ENCODE measurements at regions not wholly inside any gene's neighbourhood (a gene's known extent, or its start where the extent isn't known, plus 50 kb on each side); places are given as distances from the start of the nearest gene placed in this dataset.

- Histone ChIP-seq H3K4me3 (no peak overlapping the region), H3K27me3 (no peaks in the 10 kb centered on the region), H3K4me1 (peaks cover 0 to 18% (median 5%) of the 10 kb centered on the region in 10 experiments; a peak in 4 of 20 replicates), H3K36me3 (no peaks in the 10 kb centered on the region), H3K9ac (no peak overlapping the region), H4K20me1 (no peaks in the 10 kb centered on the region), H3K9me3 (replicated peaks in 1 of 11) (peaks cover 0 to 8% (median 5%) of the 10 kb centered on the region in 11 experiments; a peak in 8 of 22 replicates), H3K27ac (no peak overlapping the region), H3K4me2 (no peak overlapping the region)
- no peak for TF ChIP-seq Cebpa-rat (IDR thresholded peaks at IDR 0.05)
These were observed 678.5 kb upstream of the PCDH20 start for GRCh38 chr13:62093984-62094780.

- no peaks in the 10 kb centered on the region for H3K36me3 ChIP-seq
- H3K4me1 ChIP-seq: peaks cover 4 to 18% (median 7%) of the 10 kb centered on the region in 10 experiments; a peak in 11 of 20 replicates
- H3K9me3 ChIP-seq (replicated peaks in 1 of 11): peaks cover 0 to 8% (median 5%) of the 10 kb centered on the region in 11 experiments; a peak in 8 of 22 replicates
- no peak overlapping the region for H3K27ac ChIP-seq
- no peak overlapping the region for H3K4me3 ChIP-seq
- no peaks in the 10 kb centered on the region for H3K27me3 ChIP-seq
- H3K4me2 ChIP-seq: peak overlapping the region in 1 of 11 experiments; percentile 29; a peak in 2 of 22 replicates
- no peak for TF ChIP-seq Cebpa-rat (IDR thresholded peaks at IDR 0.05)
- H3K9ac ChIP-seq: no peak overlapping the region
- H4K20me1 ChIP-seq: no peaks in the 10 kb centered on the region
These were observed 677.3 kb upstream of the PCDH20 start for GRCh38 chr13:62092949-62093348.

- H3K4me3 ChIP-seq: no peak overlapping the region
- no peaks in the 10 kb centered on the region for H4K20me1 ChIP-seq
- peaks cover 4 to 18% (median 7%) of the 10 kb centered on the region in 10 experiments; a peak in 11 of 20 replicates for H3K4me1 ChIP-seq
- peak overlapping the region in 1 of 11 experiments; percentile 29; a peak in 2 of 22 replicates for H3K4me2 ChIP-seq
- no peak overlapping the region for H3K27ac ChIP-seq
- no peak overlapping the region for H3K9ac ChIP-seq
- no peak for TF ChIP-seq Cebpa-rat (IDR thresholded peaks at IDR 0.05)
- H3K36me3 ChIP-seq: no peaks in the 10 kb centered on the region
- H3K9me3 ChIP-seq (replicated peaks in 1 of 11): peaks cover 0 to 8% (median 5%) of the 10 kb centered on the region in 11 experiments; a peak in 8 of 22 replicates
- H3K27me3 ChIP-seq: no peaks in the 10 kb centered on the region
These were observed 676.9 kb upstream of the PCDH20 start for GRCh38 chr13:62092536-62092935.

- peak overlapping the region in 5 of 11 experiments; percentile 12 to 59 (median 35); a peak in 6 of 22 replicates for H3K4me2 ChIP-seq
- H3K36me3 ChIP-seq: no peaks in the 10 kb centered on the region
- H3K4me3 ChIP-seq: no peak overlapping the region
- no peaks in the 10 kb centered on the region for H4K20me1 ChIP-seq
- peaks cover 0 to 25% (median 5%) of the 10 kb centered on the region in 10 experiments; a peak in 11 of 20 replicates for H3K4me1 ChIP-seq
- H3K9ac ChIP-seq: no peak overlapping the region
- H3K27me3 ChIP-seq: no peaks in the 10 kb centered on the region
- no peaks in the 10 kb centered on the region for H3K9me3 ChIP-seq (replicated peaks in 1 of 11)
- TF ChIP-seq Cebpa-rat (IDR thresholded peaks at IDR 0.05): no peak
- H3K27ac ChIP-seq: no peak overlapping the region
These were observed 672.5 kb upstream of the PCDH20 start for GRCh38 chr13:62088165-62088564.

GRCh38 chr13:62087124-62087523 lies 671.5 kb upstream of the PCDH20 start:
- Histone ChIP-seq H4K20me1 (no peaks in the 10 kb centered on the region), H3K27ac (no peak overlapping the region), H3K4me2 (peak overlapping the region in 3 of 11 experiments; percentile 13 to 45 (median 29); a peak in 5 of 22 replicates), H3K9me3 (replicated peaks in 1 of 11) (no peaks in the 10 kb centered on the region), H3K9ac (no peak overlapping the region), H3K4me1 (peaks cover 0 to 25% (median 0%) of the 10 kb centered on the region in 10 experiments; a peak in 7 of 20 replicates), H3K27me3 (no peaks in the 10 kb centered on the region), H3K4me3 (no peak overlapping the region), H3K36me3 (no peaks in the 10 kb centered on the region)
- no peak for TF ChIP-seq Cebpa-rat (IDR thresholded peaks at IDR 0.05)

- Histone ChIP-seq H3K4me3 (no peak overlapping the region), H3K36me3 (no peaks in the 10 kb centered on the region), H3K4me1 (peaks cover 0 to 25% (median 0%) of the 10 kb centered on the region in 10 experiments; a peak in 7 of 20 replicates), H4K20me1 (no peaks in the 10 kb centered on the region), H3K4me2 (no peak overlapping the region), H3K9me3 (replicated peaks in 1 of 11) (no peaks in the 10 kb centered on the region), H3K27ac (no peak overlapping the region), H3K9ac (no peak overlapping the region), H3K27me3 (no peaks in the 10 kb centered on the region)
- TF ChIP-seq Cebpa-rat (IDR thresholded peaks at IDR 0.05): no peak
These were observed 669.9 kb upstream of the PCDH20 start for GRCh38 chr13:62085337-62086229.

GRCh38 chr13:62084728-62085127 lies 669.1 kb upstream of the PCDH20 start:
- Histone ChIP-seq H3K4me2 (no peak overlapping the region), H3K4me1 (peaks cover 0 to 25% (median 0%) of the 10 kb centered on the region in 10 experiments; a peak in 7 of 20 replicates), H4K20me1 (no peaks in the 10 kb centered on the region), H3K27ac (no peak overlapping the region), H3K27me3 (no peaks in the 10 kb centered on the region), H3K36me3 (no peaks in the 10 kb centered on the region), H3K9ac (no peak overlapping the region), H3K9me3 (replicated peaks in 1 of 11) (no peaks in the 10 kb centered on the region), H3K4me3 (no peak overlapping the region)
- no peak for TF ChIP-seq Cebpa-rat (IDR thresholded peaks at IDR 0.05)

GRCh38 chr13:62067821-62068220 lies 652.2 kb upstream of the PCDH20 start:
- Histone ChIP-seq H3K36me3 (no peaks in the 10 kb centered on the region), H3K4me2 (no peak overlapping the region)
- TF ChIP-seq Cebpa-rat (IDR thresholded peaks at IDR 0.05): no peak

GRCh38 chr13:62065016-62065415 lies 649.4 kb upstream of the PCDH20 start:
- Histone ChIP-seq H3K4me3 (no peak overlapping the region), H3K9me3 (replicated peaks in 1 of 11) (no peaks in the 10 kb centered on the region), H3K4me1 (no peaks in the 10 kb centered on the region), H3K9ac (no peak overlapping the region), H3K36me3 (no peaks in the 10 kb centered on the region), H3K4me2 (no peak overlapping the region), H4K20me1 (no peaks in the 10 kb centered on the region), H3K27ac (no peak overlapping the region), H3K27me3 (no peaks in the 10 kb centered on the region)
- no peak for TF ChIP-seq Cebpa-rat (IDR thresholded peaks at IDR 0.05)

More at GRCh38 chr13:62067821-62068220, 652.2 kb upstream of the PCDH20 start:
- H3K4me3 ChIP-seq: no peak overlapping the region
- no peaks in the 10 kb centered on the region for H3K4me1 ChIP-seq
- no peaks in the 10 kb centered on the region for H3K27me3 ChIP-seq
- no peaks in the 10 kb centered on the region for H4K20me1 ChIP-seq
- no peaks in the 10 kb centered on the region for H3K9me3 ChIP-seq (replicated peaks in 1 of 11)
- no peak overlapping the region for H3K27ac ChIP-seq
- no peak overlapping the region for H3K9ac ChIP-seq
